HG03103 (cell line): ENCODE measurements at regions not wholly inside any gene's neighbourhood (a gene's known extent, or its start where the extent isn't known, plus 50 kb on each side); places are given as distances from the start of the nearest gene placed in this dataset.
"Not testable (repeated sequence)": the region's sequence is repeated elsewhere in the genome, so short reads cannot be mapped to it uniquely, and the experiment has no call there.

Experiments used
- ATAC-seq: cut with Tn5 transposase; IDR thresholded peaks from one replicate; pipeline ENCODE4 v1.9.1; 2021; ENCODE audit warnings: low read depth; ENCODE audit not compliant: unreplicated experiment

DNA sequence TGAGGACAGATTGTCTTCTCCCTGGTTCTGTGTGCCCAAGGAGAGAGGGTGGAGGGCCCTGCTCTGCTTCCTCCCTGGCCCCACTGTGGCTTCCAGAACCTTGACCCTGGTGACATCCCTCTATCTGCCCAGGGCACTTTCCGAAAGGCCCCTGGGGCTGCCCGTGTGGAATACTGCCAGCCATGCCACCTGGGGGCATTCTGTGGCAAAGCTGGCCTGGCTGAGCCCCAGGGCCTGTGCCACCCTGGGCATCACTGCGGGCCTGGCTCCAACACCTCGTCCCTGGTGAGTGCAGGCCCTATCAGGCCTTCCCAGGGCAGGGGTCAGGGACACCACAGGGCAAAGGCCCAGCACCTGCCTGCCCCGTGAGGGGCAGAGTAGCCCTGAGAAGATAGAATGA, 123.7 kb upstream of the MTLN start:
- not testable (repeated sequence) for ATAC-seq

GRCh38 chr2:110335415-110336049, 123.2 kb upstream of the MTLN start:
- ATAC-seq, result not testable (repeated sequence)

DNA sequence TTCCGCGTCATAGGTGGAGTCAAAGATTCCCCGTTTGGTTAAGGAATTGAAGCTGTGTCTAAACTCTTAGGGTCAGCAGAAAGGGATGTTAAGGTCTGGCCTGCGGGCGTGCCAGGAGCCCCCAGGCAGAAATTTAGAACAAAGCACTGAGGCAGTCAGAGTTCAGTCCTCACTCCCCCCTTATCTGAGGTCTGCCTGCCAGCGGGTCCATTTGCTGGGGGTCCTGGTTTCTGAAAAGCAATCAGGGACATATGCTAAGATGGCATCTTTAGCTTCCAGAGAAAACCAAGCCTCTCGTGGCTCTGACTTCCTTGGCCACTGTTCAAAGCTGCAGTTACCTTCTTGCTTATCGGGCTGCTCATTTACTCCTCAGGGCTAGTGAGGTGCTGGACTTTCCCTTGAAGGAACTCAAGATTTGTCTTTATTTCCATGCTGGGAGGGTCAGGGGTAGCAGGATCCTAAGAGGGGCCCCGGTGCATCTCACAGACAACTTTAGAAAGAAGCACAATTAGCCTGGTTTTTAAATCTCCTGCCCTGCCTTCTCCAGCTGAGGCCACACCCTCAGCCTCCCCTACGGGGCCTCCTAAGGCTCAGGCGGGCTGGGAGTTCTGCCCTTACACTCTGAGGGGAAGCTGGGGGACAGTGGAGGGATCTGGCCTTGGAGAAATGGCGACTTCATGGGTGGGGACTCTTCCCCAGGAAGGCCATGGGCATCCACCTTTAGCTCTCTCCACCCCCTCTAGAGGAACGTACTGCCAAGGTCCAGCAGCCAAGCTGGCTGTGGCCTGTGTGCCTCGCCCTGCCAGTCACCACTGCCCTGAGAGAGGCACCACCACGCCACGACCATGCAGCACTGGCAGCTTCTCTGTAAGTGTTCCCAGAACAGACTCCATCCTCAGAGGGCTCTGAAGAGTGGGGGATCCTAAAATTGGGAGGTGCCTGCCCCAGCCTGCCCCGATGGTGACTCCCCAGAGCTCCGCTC, 121.1 kb upstream of the MTLN start:
- not testable (repeated sequence) for ATAC-seq

DNA sequence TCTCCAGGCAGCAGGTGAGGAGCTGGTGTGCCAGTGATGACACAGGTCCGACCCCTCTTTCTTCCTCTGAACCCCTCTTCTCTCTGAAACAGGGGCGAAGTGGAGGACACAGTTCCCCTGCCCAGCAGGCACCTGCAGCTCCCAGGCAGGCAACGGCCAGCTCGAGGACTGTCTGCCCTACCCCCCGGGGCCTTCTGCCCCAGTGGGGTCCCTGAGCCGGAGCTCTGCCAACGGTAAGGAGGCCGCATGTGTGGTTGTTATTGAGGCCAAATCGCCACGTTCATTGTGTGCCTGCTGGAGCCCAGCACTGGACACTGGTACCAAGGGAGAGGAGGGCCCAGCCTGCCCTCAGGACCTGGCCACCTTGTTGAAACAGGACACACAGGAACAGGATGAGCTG, 119.3 kb upstream of the MTLN start:
- ATAC-seq, result not testable (repeated sequence)

- ATAC-seq, result not testable (repeated sequence)
These were observed 117.4 kb upstream of the MTLN start for GRCh38 chr2:110329760-110330159.

DNA sequence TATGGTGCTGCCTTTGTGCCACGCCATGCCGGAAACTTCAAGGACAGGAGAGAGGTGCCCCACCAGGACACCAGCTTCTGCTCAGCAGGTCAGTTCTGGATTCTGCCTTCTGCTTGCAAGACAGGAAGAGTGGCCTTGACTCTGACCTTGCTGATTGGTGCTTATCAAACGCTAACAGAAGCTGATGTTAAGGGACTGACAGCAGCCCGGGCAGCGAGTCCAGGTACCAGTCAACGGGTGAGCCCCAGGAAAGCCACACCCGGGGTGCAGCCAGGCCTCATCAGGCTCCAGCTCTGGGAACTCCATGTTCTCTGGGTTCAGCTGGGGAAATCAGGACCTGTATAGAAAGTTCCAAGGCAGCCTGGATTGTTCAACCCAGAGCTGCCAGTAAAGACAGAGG, 116.8 kb upstream of the MTLN start:
- ATAC-seq, result not testable (repeated sequence)

- not testable (repeated sequence) for ATAC-seq
These were observed 116.3 kb upstream of the MTLN start for GRCh38 chr2:110328677-110329076.

GRCh38 chr2:110323832-110324231, 111.5 kb upstream of the MTLN start:
- ATAC-seq, result not testable (repeated sequence)

DNA sequence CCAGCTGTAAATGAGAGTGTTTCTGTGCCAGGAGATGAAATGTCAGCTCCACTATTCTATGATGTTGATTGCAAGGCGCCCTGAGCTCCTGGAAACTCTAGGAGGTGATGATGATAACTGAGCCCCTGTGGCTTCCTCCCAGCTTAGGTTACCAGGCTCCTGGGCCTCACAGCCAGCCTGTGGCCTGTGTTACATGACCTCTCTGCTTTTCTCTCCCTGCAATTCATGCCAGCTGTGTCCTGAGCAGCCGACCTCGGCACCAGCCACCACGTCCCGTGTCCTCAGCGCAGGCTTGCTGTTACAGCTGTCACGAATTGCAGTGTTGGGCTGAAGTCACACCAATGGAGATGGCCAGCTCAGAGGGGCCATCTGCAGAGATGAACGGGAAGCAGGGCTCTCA, 110.2 kb upstream of the MTLN start:
- ATAC-seq, result not testable (repeated sequence)

DNA sequence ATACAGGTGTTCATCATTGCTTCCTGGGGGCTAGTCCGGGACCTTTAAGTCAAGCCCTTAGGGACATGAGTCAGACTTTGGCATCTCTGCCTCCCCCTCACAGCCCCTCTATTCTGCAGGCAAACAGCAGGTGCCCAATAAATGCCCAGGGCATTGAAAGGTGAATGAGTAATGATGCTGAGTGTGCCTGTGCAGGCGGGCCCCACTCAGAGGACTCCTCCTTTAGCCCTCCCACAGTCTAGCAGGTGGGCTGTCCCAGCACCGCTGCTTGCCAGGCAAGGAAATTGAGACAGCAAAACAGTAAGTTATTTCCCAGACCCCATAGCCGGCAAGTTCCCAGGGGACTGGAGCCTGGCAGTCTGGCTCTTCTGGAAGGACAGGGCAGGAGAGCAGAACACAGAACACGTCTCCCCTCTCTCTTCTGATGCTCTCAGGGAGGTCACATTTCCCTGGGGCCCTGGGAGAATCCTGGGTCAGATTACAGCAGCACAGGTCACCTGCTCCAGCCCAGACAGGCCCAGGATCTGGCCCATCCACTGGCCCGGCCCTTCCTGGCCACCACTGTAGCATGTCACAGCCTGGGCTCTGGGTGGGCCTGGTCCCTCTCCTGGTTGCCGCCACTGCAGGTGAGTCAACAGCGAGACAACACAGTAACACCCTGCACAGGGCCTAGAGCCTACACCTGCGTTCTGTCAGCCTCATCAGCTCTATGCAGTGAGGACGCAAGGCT, 108.7 kb upstream of the MTLN start:
- not testable (repeated sequence) for ATAC-seq

- ATAC-seq, result not testable (repeated sequence)
These were observed 106.6 kb upstream of the MTLN start for GRCh38 chr2:110318898-110319297.

GRCh38 chr2:110317377-110317776, 105.0 kb upstream of the MTLN start:
- ATAC-seq, result not testable (repeated sequence)

DNA sequence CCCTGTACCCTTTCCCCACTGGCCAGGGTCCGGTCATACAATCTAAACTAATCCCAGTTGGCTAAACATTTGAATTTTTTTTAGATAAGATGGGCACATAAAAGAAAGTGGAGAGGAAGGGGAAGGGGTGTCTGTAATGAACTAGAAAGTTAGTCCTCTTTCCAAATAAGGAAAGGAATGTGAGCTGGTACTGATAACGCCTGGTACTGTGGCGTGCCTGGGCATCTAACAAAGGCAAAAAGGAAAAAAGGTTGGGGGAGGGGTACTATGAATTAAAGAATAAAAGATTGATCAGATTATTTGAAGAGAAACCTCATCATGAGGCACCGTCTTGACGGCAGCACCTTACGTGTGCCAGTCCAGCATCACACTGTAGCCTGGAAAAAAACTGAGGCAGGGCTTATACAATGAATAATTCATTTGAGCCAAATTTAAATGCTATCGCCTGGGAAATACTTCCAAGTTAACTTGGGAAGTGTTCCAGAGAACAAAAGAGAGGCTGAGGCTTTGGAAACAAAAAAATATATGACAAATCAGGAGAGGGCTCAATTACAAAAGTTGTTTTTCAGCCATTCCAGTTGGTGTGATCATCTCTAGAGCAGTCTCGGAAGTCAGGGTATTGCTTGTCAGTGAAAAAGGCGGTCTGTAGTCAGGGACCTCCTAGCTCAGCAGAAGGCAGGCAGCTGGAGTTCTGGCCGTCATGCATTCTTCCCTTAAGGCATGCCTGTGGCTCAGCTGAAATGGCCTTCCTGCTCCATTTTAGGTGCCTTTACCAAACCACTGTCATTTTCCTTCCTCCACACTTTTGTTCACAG, 103.9 kb upstream of the MTLN start:
- not testable (repeated sequence) for ATAC-seq

GRCh38 chr2:110315054-110315820, 102.9 kb upstream of the MTLN start:
- ATAC-seq, result not testable (repeated sequence)

GRCh38 chr2:110314472-110314871, 102.1 kb upstream of the MTLN start:
- ATAC-seq, result not testable (repeated sequence)

- not testable (repeated sequence) for ATAC-seq
These were observed 100.7 kb upstream of the MTLN start for GRCh38 chr2:110313032-110313431.

GRCh38 chr2:110311713-110312444, 99.5 kb upstream of the MTLN start:
- not testable (repeated sequence) for ATAC-seq

DNA sequence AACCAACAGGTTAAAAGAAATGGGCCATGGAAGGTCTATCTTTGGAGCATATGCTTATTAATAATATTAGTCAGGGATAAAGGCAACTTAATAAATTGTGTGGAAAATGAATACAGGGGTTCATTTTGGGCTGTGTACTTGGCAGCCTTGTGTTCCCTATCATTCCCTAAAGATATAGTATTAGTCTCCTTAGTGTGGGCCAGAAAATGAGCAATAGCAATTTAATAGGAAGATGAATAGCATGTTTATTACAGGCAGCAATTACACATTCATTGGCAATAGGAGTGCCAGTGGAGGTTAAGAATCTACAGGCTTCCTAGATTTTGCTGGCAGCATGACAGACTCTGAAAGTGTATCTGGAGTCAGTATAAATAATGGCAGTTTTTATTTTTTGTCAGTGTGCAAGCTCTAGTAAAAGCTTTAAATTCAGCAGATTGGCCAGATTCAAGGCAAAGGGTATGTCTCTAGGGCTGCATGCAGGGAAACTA, 98.7 kb upstream of the MTLN start:
- not testable (repeated sequence) for ATAC-seq
